ENCODE measurements at regions not wholly inside any gene's neighbourhood (a gene's known extent, or its start where the extent isn't known, plus 50 kb on each side); places are given as distances from the start of the nearest gene placed in this dataset.

DNA sequence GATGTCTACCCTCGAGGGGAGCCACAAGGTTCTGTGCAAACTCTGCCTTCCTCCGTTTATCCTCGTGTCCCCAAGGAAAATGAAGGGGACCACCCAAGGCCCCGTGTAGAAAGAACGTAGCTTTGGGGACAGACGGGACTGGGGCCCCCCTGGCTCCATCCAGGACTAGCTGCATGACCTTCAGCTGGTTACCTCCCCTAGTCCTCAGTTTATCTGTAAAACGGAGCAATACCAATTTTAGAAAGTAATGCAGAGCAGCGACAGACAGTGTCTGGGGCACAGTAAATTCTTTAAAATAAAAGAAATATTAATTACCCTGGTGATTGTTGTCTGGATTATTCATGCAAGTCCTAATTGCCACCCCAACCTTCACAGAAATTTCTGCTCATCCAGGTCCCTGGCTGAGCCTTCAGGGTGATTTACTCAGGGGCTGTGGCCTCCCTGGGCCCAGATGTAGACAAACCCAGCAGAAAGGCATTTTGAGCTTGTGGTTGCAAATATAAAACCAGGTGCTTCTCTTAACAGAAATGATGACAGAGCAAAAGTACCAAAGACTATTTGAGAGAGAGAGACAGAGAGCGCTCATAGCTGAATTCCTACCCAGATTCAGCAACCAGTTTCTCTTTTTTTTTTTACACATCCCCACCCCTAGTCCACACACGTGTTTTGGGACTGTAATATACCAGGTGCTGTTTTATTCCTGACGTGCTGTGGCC, 155.1 kb upstream of the SMIM23 start:
- no peaks in the 10 kb centered on the region for H4K20me1 ChIP-seq
- no peak for TF ChIP-seq Cebpa-rat (IDR thresholded peaks at IDR 0.05)
- no peaks in the 10 kb centered on the region for H3K36me3 ChIP-seq
- H3K27me3 ChIP-seq = no peaks in the 10 kb centered on the region
- H3K9ac ChIP-seq = no peak overlapping the region
- H3K27ac ChIP-seq = no peak overlapping the region
- peaks cover 33% of the 10 kb centered on the region for H3K4me1 ChIP-seq
- H3K4me2 ChIP-seq = peak overlapping the region; percentile 59
- 0 out of 2 replicates have a peak overlapping the region, but pooled peaks have one; percentile 13 for H3K4me3 ChIP-seq
- no peaks in the 10 kb centered on the region for H3K9me3 ChIP-seq

DNA sequence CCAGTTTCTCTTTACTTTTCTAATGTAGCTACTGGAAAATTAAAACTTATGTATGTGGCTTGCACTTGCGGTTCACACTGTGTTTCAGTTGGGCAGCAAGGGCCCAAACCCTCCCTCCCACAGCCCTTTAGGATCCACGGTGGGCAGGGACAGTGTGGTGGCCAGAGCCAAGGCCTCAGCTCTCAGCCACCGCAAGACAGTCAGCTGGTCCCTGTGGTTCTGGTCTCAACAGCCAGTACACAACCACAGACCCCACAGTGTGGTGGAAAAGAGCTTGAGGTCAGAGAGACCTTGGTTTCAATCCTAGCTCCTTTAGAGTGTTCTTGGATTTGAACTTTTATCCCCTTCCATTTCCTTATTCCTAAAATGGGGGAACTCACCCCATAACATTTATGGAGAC, 153.0 kb upstream of the SMIM23 start:
- no peaks in the 10 kb centered on the region for H4K20me1 ChIP-seq
- H3K9me3 ChIP-seq = no peaks in the 10 kb centered on the region
- no peak overlapping the region for H3K9ac ChIP-seq
- no peak for TF ChIP-seq Cebpa-rat (IDR thresholded peaks at IDR 0.05)
- no peak overlapping the region for H3K4me2 ChIP-seq
- H3K27me3 ChIP-seq = no peaks in the 10 kb centered on the region
- peaks cover 33% of the 10 kb centered on the region for H3K4me1 ChIP-seq
- H3K36me3 ChIP-seq = no peaks in the 10 kb centered on the region
- H3K27ac ChIP-seq = no peak overlapping the region
- H3K4me3 ChIP-seq = no peak overlapping the region

DNA sequence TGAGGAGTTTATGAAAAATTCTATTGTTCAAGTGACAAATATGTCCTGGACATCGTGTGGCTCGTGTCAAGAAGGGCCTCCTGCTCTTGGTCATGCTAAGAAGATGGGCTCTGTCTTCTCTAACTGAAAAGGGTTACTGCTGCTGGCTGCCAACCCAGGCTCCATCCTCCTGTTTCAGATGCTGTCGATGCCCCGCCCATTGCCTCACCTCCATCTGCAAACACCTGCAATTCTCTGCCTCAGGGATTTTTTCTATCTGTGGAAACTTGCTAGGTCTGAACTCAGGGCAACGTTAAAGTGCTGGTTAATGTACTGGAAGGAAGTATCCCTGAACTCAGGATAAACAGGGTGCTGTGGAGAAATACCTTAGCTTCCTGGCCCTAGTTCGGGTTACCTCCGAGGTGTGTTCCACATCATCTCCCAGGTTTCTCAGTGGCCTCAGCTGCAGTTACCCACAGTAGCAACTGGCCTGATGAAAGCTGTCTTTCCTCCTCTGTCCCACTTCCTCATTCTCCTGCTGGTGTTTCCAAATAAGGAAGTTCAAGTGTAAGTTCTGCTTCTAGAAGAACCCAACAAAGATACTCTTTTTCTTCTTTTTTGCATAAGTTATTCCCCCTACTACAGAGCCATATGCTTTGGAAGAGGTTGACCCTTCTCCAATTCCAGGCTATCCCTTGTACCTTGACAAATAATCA, 151.7 kb upstream of the SMIM23 start:
- Histone ChIP-seq H4K20me1 (no peaks in the 10 kb centered on the region), H3K9ac (no peak overlapping the region), H3K27ac (no peak overlapping the region), H3K4me1 (peaks cover 33% of the 10 kb centered on the region), H3K27me3 (no peaks in the 10 kb centered on the region), H3K4me3 (no peak overlapping the region), H3K4me2 (peak overlapping the region; percentile 49), H3K36me3 (no peaks in the 10 kb centered on the region), H3K9me3 (no peaks in the 10 kb centered on the region)
- no peak for TF ChIP-seq Cebpa-rat (IDR thresholded peaks at IDR 0.05)

DNA sequence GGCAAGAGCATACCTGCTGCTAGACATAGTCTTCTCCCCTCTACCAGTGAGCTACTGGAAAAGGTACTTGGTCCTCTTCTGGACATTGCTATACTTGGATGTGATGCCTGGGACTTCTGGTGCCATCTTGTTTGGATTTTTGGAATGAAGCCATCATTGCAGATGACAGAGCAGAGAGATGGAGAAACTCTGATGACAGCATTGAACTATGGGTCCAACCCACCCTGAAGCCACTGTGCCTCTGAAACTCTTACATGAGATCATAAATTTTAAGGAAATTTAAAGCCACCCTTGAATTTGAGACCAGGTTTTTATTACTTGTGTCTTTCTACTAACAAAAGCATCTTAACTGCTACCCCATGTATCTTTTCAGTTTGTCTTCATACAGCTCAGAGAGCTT, 151.1 kb upstream of the SMIM23 start:
- Histone ChIP-seq H3K36me3 (no peaks in the 10 kb centered on the region), H4K20me1 (no peaks in the 10 kb centered on the region), H3K4me2 (peak overlapping the region; percentile 49), H3K9me3 (no peaks in the 10 kb centered on the region), H3K27ac (no peak overlapping the region), H3K9ac (no peak overlapping the region), H3K4me3 (no peak overlapping the region), H3K4me1 (peaks cover 30% of the 10 kb centered on the region), H3K27me3 (no peaks in the 10 kb centered on the region)
- no peak for TF ChIP-seq Cebpa-rat (IDR thresholded peaks at IDR 0.05)

- no peak overlapping the region for H3K9ac ChIP-seq
- H3K9me3 ChIP-seq = no peaks in the 10 kb centered on the region
- no peak overlapping the region for H3K4me3 ChIP-seq
- no peak overlapping the region for H3K27ac ChIP-seq
- no peak overlapping the region for H3K4me2 ChIP-seq
- H3K4me1 ChIP-seq = peaks cover 25% of the 10 kb centered on the region
- H3K27me3 ChIP-seq = no peaks in the 10 kb centered on the region
- no peaks in the 10 kb centered on the region for H3K36me3 ChIP-seq
- no peak for TF ChIP-seq Cebpa-rat (IDR thresholded peaks at IDR 0.05)
- no peaks in the 10 kb centered on the region for H4K20me1 ChIP-seq
Measured at GRCh38 chr5:171635028-171635427, 150.6 kb upstream of the SMIM23 start.

DNA sequence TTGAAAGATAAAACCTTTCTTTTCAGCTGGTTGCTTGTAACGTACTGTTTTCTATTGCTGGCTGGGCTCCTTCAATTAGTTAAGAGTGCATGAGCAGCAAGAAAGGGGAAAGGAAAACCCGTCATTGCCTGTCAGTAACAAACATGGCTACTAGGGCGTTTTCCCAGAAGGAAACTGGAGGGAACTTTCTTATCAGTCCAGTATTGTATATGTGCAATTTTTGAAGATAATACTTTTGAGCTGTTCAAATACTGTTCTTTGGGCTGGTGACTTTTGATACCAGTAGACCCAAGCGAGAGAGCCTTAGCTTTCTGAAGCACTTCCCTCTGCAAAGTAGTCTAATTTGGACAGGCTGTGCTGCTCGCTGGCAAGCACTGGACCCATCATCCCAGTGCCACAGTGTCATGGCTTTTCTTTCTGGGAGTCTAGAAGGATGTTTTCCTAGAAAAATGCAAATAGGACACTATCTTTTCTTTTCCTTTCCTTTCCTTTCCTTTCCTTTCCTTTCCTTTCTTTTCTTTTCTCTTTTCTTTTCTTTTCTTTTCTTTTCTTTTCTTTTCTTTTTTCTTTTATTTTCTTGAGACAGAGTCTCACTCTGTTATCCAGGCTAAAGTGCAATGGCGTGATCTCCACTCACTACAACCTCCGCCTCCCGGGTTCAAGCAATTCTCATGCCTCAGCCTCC, 149.9 kb upstream of the SMIM23 start:
- H4K20me1 ChIP-seq = no peaks in the 10 kb centered on the region
- no peaks in the 10 kb centered on the region for H3K9me3 ChIP-seq
- H3K27ac ChIP-seq = no peak overlapping the region
- H3K4me2 ChIP-seq = no peak overlapping the region
- no peak for TF ChIP-seq Cebpa-rat (IDR thresholded peaks at IDR 0.05)
- peaks cover 18% of the 10 kb centered on the region for H3K4me1 ChIP-seq
- no peaks in the 10 kb centered on the region for H3K36me3 ChIP-seq
- no peak overlapping the region for H3K4me3 ChIP-seq
- H3K27me3 ChIP-seq = no peaks in the 10 kb centered on the region
- H3K9ac ChIP-seq = no peak overlapping the region

- Histone ChIP-seq H3K9ac (no peak overlapping the region), H3K27me3 (no peaks in the 10 kb centered on the region)
Measured at GRCh38 chr5:171637811-171638210, 147.8 kb upstream of the SMIM23 start.

GRCh38 chr5:171639205-171639621, 146.4 kb upstream of the SMIM23 start:
- TF ChIP-seq Cebpa-rat (IDR thresholded peaks at IDR 0.05) = no peak
- H3K36me3 ChIP-seq = no peaks in the 10 kb centered on the region
- no peak overlapping the region for H3K4me3 ChIP-seq
- no peaks in the 10 kb centered on the region for H3K27me3 ChIP-seq
- no peak overlapping the region for H3K27ac ChIP-seq
- peaks cover 5% of the 10 kb centered on the region for H3K4me1 ChIP-seq
- no peaks in the 10 kb centered on the region for H4K20me1 ChIP-seq
- H3K4me2 ChIP-seq = no peak overlapping the region
- H3K9me3 ChIP-seq = no peaks in the 10 kb centered on the region
- H3K9ac ChIP-seq = no peak overlapping the region

More at GRCh38 chr5:171637811-171638210, 147.8 kb upstream of the SMIM23 start:
- Histone ChIP-seq H3K4me1 (peaks cover 13% of the 10 kb centered on the region), H3K4me2 (no peak overlapping the region), H3K27ac (no peak overlapping the region), H4K20me1 (no peaks in the 10 kb centered on the region), H3K36me3 (no peaks in the 10 kb centered on the region), H3K4me3 (no peak overlapping the region), H3K9me3 (no peaks in the 10 kb centered on the region)
- no peak for TF ChIP-seq Cebpa-rat (IDR thresholded peaks at IDR 0.05)

- H3K4me2 ChIP-seq = no peak overlapping the region
- H3K27ac ChIP-seq = no peak overlapping the region
- H3K9ac ChIP-seq = no peak overlapping the region
- H3K27me3 ChIP-seq = no peaks in the 10 kb centered on the region
- H3K9me3 ChIP-seq = no peaks in the 10 kb centered on the region
- H3K4me1 ChIP-seq = peaks cover 10% of the 10 kb centered on the region
- H3K4me3 ChIP-seq = no peak overlapping the region
- H3K36me3 ChIP-seq = no peaks in the 10 kb centered on the region
- no peaks in the 10 kb centered on the region for H4K20me1 ChIP-seq
- TF ChIP-seq Cebpa-rat (IDR thresholded peaks at IDR 0.05) = no peak
Measured at GRCh38 chr5:171639966-171640365, 145.7 kb upstream of the SMIM23 start.

DNA sequence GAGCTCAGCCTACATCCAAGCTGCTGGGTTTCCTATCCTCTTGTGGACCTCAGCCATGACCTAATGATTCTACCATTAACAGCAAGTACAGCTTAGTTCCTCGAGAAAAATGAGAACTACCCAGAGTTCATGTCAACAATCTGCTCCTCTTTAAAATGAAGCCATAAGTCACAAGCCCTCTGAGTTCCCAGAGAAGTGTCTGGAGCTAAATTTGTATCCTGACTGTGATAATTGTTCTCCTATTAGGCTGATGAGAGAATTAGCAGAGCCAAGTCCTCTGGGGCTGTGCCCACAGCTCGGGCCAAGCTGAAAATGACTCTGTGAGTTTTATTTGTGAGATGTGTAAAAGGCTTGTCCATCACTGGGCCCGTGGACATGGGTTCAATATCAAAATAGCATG, 145.1 kb upstream of the SMIM23 start:
- H3K9me3 ChIP-seq = no peaks in the 10 kb centered on the region
- H3K27ac ChIP-seq = no peak overlapping the region
- H3K9ac ChIP-seq = no peak overlapping the region
- no peak for TF ChIP-seq Cebpa-rat (IDR thresholded peaks at IDR 0.05)
- H4K20me1 ChIP-seq = no peaks in the 10 kb centered on the region
- no peaks in the 10 kb centered on the region for H3K27me3 ChIP-seq
- H3K4me2 ChIP-seq = no peak overlapping the region
- peaks cover 15% of the 10 kb centered on the region for H3K4me1 ChIP-seq
- no peaks in the 10 kb centered on the region for H3K36me3 ChIP-seq
- H3K4me3 ChIP-seq = no peak overlapping the region
